H9 (cell line): ENCODE measurements at regions not wholly inside any gene's neighbourhood (a gene's known extent, or its start where the extent isn't known, plus 50 kb on each side); places are given as distances from the start of the nearest gene placed in this dataset.

Source experiments
- DNase-seq: peaks from one replicate; pipeline ENCODE4 v3.0.0-alpha.2; 2017
- H2AFZ ChIP-seq: one replicate; pipeline ENCODE4 v1.6.1; 2013; ENCODE audit warnings: mild to moderate bottlenecking, low read length, control low read depth, moderate library complexity
- H2AK5ac ChIP-seq: 2 replicates; pipeline ENCODE4 v1.6.1; 2013; ENCODE audit warnings: low read length, control low read depth, mixed read lengths; ENCODE audit not compliant: insufficient read length
- H2BK120ac ChIP-seq: one replicate; pipeline ENCODE4 v1.6.1; 2013; ENCODE audit warnings: low read depth, mild to moderate bottlenecking, low read length, control low read depth, inconsistent platforms; ENCODE audit not compliant: poor library complexity, severe bottlenecking
- H2BK12ac ChIP-seq: 2 replicates; pipeline ENCODE4 v1.6.1; 2013; ENCODE audit warnings: low read length, control low read depth, mixed read lengths, low read depth; ENCODE audit not compliant: insufficient read length
- H2BK15ac ChIP-seq: 2 replicates; pipeline ENCODE4 v1.6.1; 2013; ENCODE audit warnings: low read depth, low read length, control low read depth
- H2BK20ac ChIP-seq: one replicate; pipeline ENCODE4 v1.6.1; 2013; ENCODE audit warnings: low read depth, mild to moderate bottlenecking, low read length, control low read depth, inconsistent platforms; ENCODE audit not compliant: poor library complexity, severe bottlenecking
- H2BK5ac ChIP-seq: 2 replicates; pipeline ENCODE4 v1.6.1; 2013; ENCODE audit warnings: low read length, control low read depth, mixed read lengths; ENCODE audit not compliant: insufficient read length
- H3K14ac ChIP-seq: 2 replicates; pipeline ENCODE4 v1.6.1; 2013; ENCODE audit warnings: low read length, control low read depth; ENCODE audit not compliant: insufficient read depth
- H3K18ac ChIP-seq: 2 replicates; pipeline ENCODE4 v1.6.1; 2013; ENCODE audit warnings: low read depth, mild to moderate bottlenecking, mixed read lengths, low read length, control low read depth; ENCODE audit not compliant: insufficient read length
- H3K23ac ChIP-seq: 2 replicates; pipeline ENCODE4 v1.6.1; 2013; ENCODE audit warnings: low read length, control low read depth, mixed read lengths, low read depth; ENCODE audit not compliant: insufficient read length
- H3K23me2 ChIP-seq: 2 replicates; pipeline ENCODE4 v1.6.1; 2013; ENCODE audit warnings: low read depth, mild to moderate bottlenecking, mixed read lengths, low read length, control low read depth; ENCODE audit not compliant: insufficient read length, poor library complexity, severe bottlenecking
- H3K27ac ChIP-seq: 2 replicates; pipeline ENCODE4 v1.5.1; 2013; ENCODE audit warnings: low read length, control low read depth, mixed read lengths, low read depth; ENCODE audit not compliant: insufficient read length
- H3K27me3 ChIP-seq: 2 replicates; pipeline ENCODE4 v1.6.1; 2013; ENCODE audit warnings: low read length, control low read depth, inconsistent platforms; ENCODE audit not compliant: insufficient read depth
- H3K4ac ChIP-seq: 2 replicates; pipeline ENCODE4 v1.6.1; 2013; ENCODE audit warnings: low read depth, mild to moderate bottlenecking, control low read depth, inconsistent platforms, low read length, moderate library complexity
- H3K4me1 ChIP-seq: 2 replicates; pipeline ENCODE4 v1.6.1; 2013; ENCODE audit warnings: low read length, control low read depth, inconsistent platforms; ENCODE audit not compliant: insufficient read depth
- H3K4me2 ChIP-seq: 2 replicates; pipeline ENCODE4 v1.6.1; 2013; ENCODE audit warnings: low read length, control low read depth, mixed read lengths; ENCODE audit not compliant: insufficient read length, insufficient read depth
- H3K56ac ChIP-seq: 2 replicates; pipeline ENCODE4 v1.6.1; 2013; ENCODE audit warnings: low read depth, mild to moderate bottlenecking, mixed read lengths, low read length, control low read depth; ENCODE audit not compliant: insufficient read length
- H3K79me1 ChIP-seq: 2 replicates; pipeline ENCODE4 v1.6.1; 2013; ENCODE audit warnings: low read depth, mild to moderate bottlenecking, moderate library complexity, low read length, control low read depth, inconsistent platforms; ENCODE audit not compliant: insufficient read depth, poor library complexity, severe bottlenecking
- H3K79me2 ChIP-seq: 2 replicates; pipeline ENCODE4 v1.6.1; 2013; ENCODE audit warnings: low read length, control low read depth, inconsistent platforms; ENCODE audit not compliant: insufficient read depth
- H3K9ac ChIP-seq: 2 replicates; pipeline ENCODE4 v1.6.1; 2013; ENCODE audit warnings: low read length, control low read depth, mixed read lengths; ENCODE audit not compliant: insufficient read length; ENCODE audit errors: extremely low read depth
- H3K9me3 ChIP-seq: one replicate; pipeline ENCODE4 v1.6.1; 2013; ENCODE audit warnings: low read depth, low read length, inconsistent platforms; ENCODE audit not compliant: control insufficient read depth
- H3T11ph ChIP-seq: one replicate; pipeline ENCODE4 v1.6.1; 2013; ENCODE audit warnings: mild to moderate bottlenecking, low read length, control low read depth, inconsistent platforms
- H4K20me1 ChIP-seq: one replicate; pipeline ENCODE4 v1.6.1; 2013; ENCODE audit not compliant: control insufficient read depth, insufficient read length, insufficient read depth
- H4K5ac ChIP-seq: 2 replicates; pipeline ENCODE4 v1.6.1; 2013; ENCODE audit warnings: low read depth, mild to moderate bottlenecking, mixed read lengths, low read length, control low read depth; ENCODE audit not compliant: insufficient read length
- H4K8ac ChIP-seq: replicated peaks from 2 replicates; pipeline ENCODE4 v1.6.1; 2013; ENCODE audit warnings: low read length, control low read depth, mixed read lengths, low read depth; ENCODE audit not compliant: insufficient read length
- H4K91ac ChIP-seq: 2 replicates; pipeline ENCODE4 v1.6.1; 2013; ENCODE audit warnings: low read depth, mild to moderate bottlenecking, moderate library complexity, mixed read lengths, low read length, control low read depth; ENCODE audit not compliant: insufficient read length
- H3K27ac Mint-ChIP-seq, 3 experiments: 2 replicates in 2 of 3; 3 replicates in 1 of 3; pipeline ENCODE4 v1.8.0; 2020 to 2021; ENCODE audit warnings: mixed read lengths in 3 of 3, mild to moderate bottlenecking in 1 of 3, moderate library complexity in 1 of 3
- H3K27me3 Mint-ChIP-seq: 2 replicates; pipeline ENCODE4 v1.8.0; 2021; ENCODE audit warnings: low read depth, mild to moderate bottlenecking, moderate library complexity, mixed read lengths
- H3K36me3 Mint-ChIP-seq, 3 experiments: 2 replicates in 2 of 3; 3 replicates in 1 of 3; pipeline ENCODE4 v1.8.0; 2020 to 2021; ENCODE audit warnings: low read depth in 3 of 3, mixed read lengths in 3 of 3; ENCODE audit not compliant: insufficient read depth in 1 of 3
- H3K4me1 Mint-ChIP-seq, 2 experiments: 2 replicates each; pipeline ENCODE4 v1.8.0; 2020; ENCODE audit warnings: mixed read lengths in 2 of 2
- H3K4me3 Mint-ChIP-seq, 2 experiments: 2 replicates in 1 of 2; 3 replicates in 1 of 2; pipeline ENCODE4 v1.8.0; 2020 to 2021; ENCODE audit warnings: mild to moderate bottlenecking in 2 of 2, mixed read lengths in 2 of 2, moderate library complexity in 1 of 2
- H3K9me3 Mint-ChIP-seq, 2 experiments: 2 replicates in 1 of 2; 3 replicates in 1 of 2; pipeline ENCODE4 v1.8.0; 2020; ENCODE audit warnings: mild to moderate bottlenecking in 2 of 2, mixed read lengths in 2 of 2, moderate library complexity in 1 of 2
- CTCF ChIP-seq: fragments of 200-600 bp; sonication (generic); conservative IDR thresholded peaks from 3 replicates; pipeline ENCODE4 v1.8.0; 2021; ENCODE audit warnings: antibody characterized with exemption, mild to moderate bottlenecking
- WGBS: extraction: QIAGEN DNeasy Blood & Tissue Kit; methylation state at CpG from one replicate; pipeline ENCODE4 v1.1.7; 2013; ENCODE audit warnings: missing lambda C conversion rate, low lambda C conversion rate, mixed read lengths; ENCODE audit not compliant: insufficient read length; ENCODE audit errors: extremely low coverage; 5-methylcytosine and 5-hydroxymethylcytosine counted together

- Histone ChIP-seq H3K23me2 (no peaks in the 10 kb centered on the region), H3K18ac (no peak overlapping the region)
- no CpG with 5 or more reads among the region's 2 CpGs for WGBS
Measured at GRCh38 chr6:115467726-115468125, 593.0 kb downstream of the FRK start.

More at GRCh38 chr6:115467726-115468125, 593.0 kb downstream of the FRK start:
- Histone ChIP-seq H2AFZ (no peak overlapping the region), H4K8ac (no peak overlapping the region), H3K14ac (no peak overlapping the region), H3K9me3 (no peaks in the 10 kb centered on the region), H2BK5ac (no peak overlapping the region), H3K23ac (no peak overlapping the region), H3K9ac (no peak overlapping the region), H2BK120ac (no peak overlapping the region), H2AK5ac (no peak overlapping the region), H2BK12ac (no peak overlapping the region), H4K20me1 (no peaks in the 10 kb centered on the region), H2BK20ac (no peak overlapping the region), H4K91ac (no peak overlapping the region), H3K4me2 (no peak overlapping the region), H3K79me2 (no peaks in the 10 kb centered on the region), H3T11ph (no peak overlapping the region), H3K56ac (no peak overlapping the region), H3K4me1 (no peaks in the 10 kb centered on the region), H3K27me3 (no peaks in the 10 kb centered on the region), H4K5ac (no peak overlapping the region), H3K27ac (no peak overlapping the region), H2BK15ac (no peak overlapping the region), H3K4ac (no peak overlapping the region), H3K79me1 (no peaks in the 10 kb centered on the region)
- Mint-ChIP-seq H3K27ac (no peak overlapping the region), H3K9me3 (peaks cover 7 to 13% of the 10 kb centered on the region in 2 experiments; a peak in 4 of 5 replicates), H3K27me3 (no peaks in the 10 kb centered on the region), H3K4me3 (no peak overlapping the region), H3K36me3 (peaks cover 2 to 24% (median 8%) of the 10 kb centered on the region in 3 experiments; a peak in 5 of 7 replicates), H3K4me1 (peaks cover 3 to 10% of the 10 kb centered on the region in 2 experiments; a peak in 2 of 4 replicates)
- TF ChIP-seq CTCF, result no peak
- no peak for DNase-seq
